ENCODE measurements at regions not wholly inside any gene's neighbourhood (a gene's known extent, or its start where the extent isn't known, plus 50 kb on each side); places are given as distances from the start of the nearest gene placed in this dataset.
"Not testable (repeated sequence)": the region's sequence is repeated elsewhere in the genome, so short reads cannot be mapped to it uniquely, and the experiment has no call there.

GRCh38 chr4:117157360-117157759 is 72.0 kb upstream of the TRAM1L1 start:
- DNase-seq (ENCODE audit: low spot score) (no peak), ATAC-seq (ENCODE audit: low read depth) (no peak)
- no peaks in the 10 kb centered on the region for H3K4me1 ChIP-seq (ENCODE audit: insufficient read depth, poor library complexity, severe bottlenecking)
- H3K4me3 ChIP-seq (ENCODE audit: severe bottlenecking), result no peak overlapping the region
- TF ChIP-seq, protein P1, sequence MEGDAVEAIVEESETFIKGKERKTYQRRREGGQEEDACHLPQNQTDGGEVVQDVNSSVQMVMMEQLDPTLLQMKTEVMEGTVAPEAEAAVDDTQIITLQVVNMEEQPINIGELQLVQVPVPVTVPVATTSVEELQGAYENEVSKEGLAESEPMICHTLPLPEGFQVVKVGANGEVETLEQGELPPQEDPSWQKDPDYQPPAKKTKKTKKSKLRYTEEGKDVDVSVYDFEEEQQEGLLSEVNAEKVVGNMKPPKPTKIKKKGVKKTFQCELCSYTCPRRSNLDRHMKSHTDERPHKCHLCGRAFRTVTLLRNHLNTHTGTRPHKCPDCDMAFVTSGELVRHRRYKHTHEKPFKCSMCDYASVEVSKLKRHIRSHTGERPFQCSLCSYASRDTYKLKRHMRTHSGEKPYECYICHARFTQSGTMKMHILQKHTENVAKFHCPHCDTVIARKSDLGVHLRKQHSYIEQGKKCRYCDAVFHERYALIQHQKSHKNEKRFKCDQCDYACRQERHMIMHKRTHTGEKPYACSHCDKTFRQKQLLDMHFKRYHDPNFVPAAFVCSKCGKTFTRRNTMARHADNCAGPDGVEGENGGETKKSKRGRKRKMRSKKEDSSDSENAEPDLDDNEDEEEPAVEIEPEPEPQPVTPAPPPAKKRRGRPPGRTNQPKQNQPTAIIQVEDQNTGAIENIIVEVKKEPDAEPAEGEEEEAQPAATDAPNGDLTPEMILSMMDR (IDR thresholded peaks at IDR 0.05; ENCODE audit: poor library complexity, severe bottlenecking), result no peak
- H3K27ac ChIP-seq (ENCODE audit: poor library complexity, severe bottlenecking), result no peak overlapping the region
- no peaks in the 10 kb centered on the region for H3K27me3 ChIP-seq (ENCODE audit: insufficient read depth, poor library complexity, severe bottlenecking)
- H3K36me3 ChIP-seq (ENCODE audit: low read depth), result no peaks in the 10 kb centered on the region
- H3K9me3 ChIP-seq (ENCODE audit: severe bottlenecking), result no peaks in the 10 kb centered on the region

GRCh38 chr4:117162976-117163375 is 77.6 kb upstream of the TRAM1L1 start:
- H3K27me3 ChIP-seq (ENCODE audit: insufficient read depth, poor library complexity, severe bottlenecking), result no peaks in the 10 kb centered on the region
- no peak overlapping the region for H3K4me3 ChIP-seq (ENCODE audit: severe bottlenecking)
- no peak for DNase-seq (ENCODE audit: low spot score)
- H3K9me3 ChIP-seq (ENCODE audit: severe bottlenecking), result no peaks in the 10 kb centered on the region
- H3K27ac ChIP-seq (ENCODE audit: poor library complexity, severe bottlenecking), result no peak overlapping the region
- no peak for ATAC-seq (ENCODE audit: low read depth)
- H3K36me3 ChIP-seq (ENCODE audit: low read depth), result no peaks in the 10 kb centered on the region
- TF ChIP-seq, protein P1 (IDR thresholded peaks at IDR 0.05; ENCODE audit: poor library complexity, severe bottlenecking), result no peak
- no peaks in the 10 kb centered on the region for H3K4me1 ChIP-seq (ENCODE audit: insufficient read depth, poor library complexity, severe bottlenecking)

- H3K4me1 ChIP-seq (ENCODE audit: insufficient read depth, poor library complexity, severe bottlenecking), result no peaks in the 10 kb centered on the region
- no peak overlapping the region for H3K4me3 ChIP-seq (ENCODE audit: severe bottlenecking)
- no peak overlapping the region for H3K27ac ChIP-seq (ENCODE audit: poor library complexity, severe bottlenecking)
- no peak for DNase-seq (ENCODE audit: low spot score)
- H3K36me3 ChIP-seq (ENCODE audit: low read depth), result no peaks in the 10 kb centered on the region
- H3K27me3 ChIP-seq (ENCODE audit: insufficient read depth, poor library complexity, severe bottlenecking), result no peaks in the 10 kb centered on the region
- H3K9me3 ChIP-seq (ENCODE audit: severe bottlenecking), result no peaks in the 10 kb centered on the region
- ATAC-seq (ENCODE audit: low read depth), result no peak
- TF ChIP-seq, protein P1 (IDR thresholded peaks at IDR 0.05; ENCODE audit: poor library complexity, severe bottlenecking), result no peak
Observed at GRCh38 chr4:117164338-117164737, 79.0 kb upstream of the TRAM1L1 start.

- ATAC-seq (ENCODE audit: low read depth); H3K9me3 ChIP-seq (ENCODE audit: severe bottlenecking); DNase-seq (ENCODE audit: low spot score); H3K4me3 ChIP-seq (ENCODE audit: severe bottlenecking); H3K27me3 ChIP-seq (ENCODE audit: insufficient read depth, poor library complexity, severe bottlenecking); H3K27ac ChIP-seq (ENCODE audit: poor library complexity, severe bottlenecking); H3K36me3 ChIP-seq (ENCODE audit: low read depth); H3K4me1 ChIP-seq (ENCODE audit: insufficient read depth, poor library complexity, severe bottlenecking): not testable (repeated sequence)
Observed at GRCh38 chr4:117175369-117175768, 90.0 kb upstream of the TRAM1L1 start.

DNA sequence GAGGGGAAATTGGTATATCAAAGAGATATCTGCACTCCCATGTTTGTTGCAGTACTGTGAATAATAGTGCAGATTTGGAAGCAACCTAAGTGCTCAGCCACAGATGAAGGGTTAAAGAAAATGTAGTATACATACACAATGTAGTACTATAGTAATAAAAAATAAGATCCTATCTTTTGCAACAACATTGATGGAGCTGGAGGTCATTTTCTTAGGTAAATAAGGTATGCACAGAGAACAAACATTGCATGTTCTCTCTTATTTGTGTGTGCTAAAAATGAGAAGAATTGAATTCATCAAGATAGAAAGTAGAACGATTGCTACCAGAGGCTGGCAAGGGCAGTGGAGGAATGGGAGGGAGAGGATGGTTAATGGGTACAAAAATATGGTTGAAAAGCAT is 117.9 kb upstream of the TRAM1L1 start:
- TF ChIP-seq, protein P1 (IDR thresholded peaks at IDR 0.05; ENCODE audit: poor library complexity, severe bottlenecking), result no peak
- no peaks in the 10 kb centered on the region for H3K4me1 ChIP-seq (ENCODE audit: insufficient read depth, poor library complexity, severe bottlenecking)
- no peak for ATAC-seq (ENCODE audit: low read depth)
- no peaks in the 10 kb centered on the region for H3K36me3 ChIP-seq (ENCODE audit: low read depth)
- H3K27me3 ChIP-seq (ENCODE audit: insufficient read depth, poor library complexity, severe bottlenecking), result no peaks in the 10 kb centered on the region
- no peak for DNase-seq (ENCODE audit: low spot score)
- no peak overlapping the region for H3K27ac ChIP-seq (ENCODE audit: poor library complexity, severe bottlenecking)
- no peaks in the 10 kb centered on the region for H3K9me3 ChIP-seq (ENCODE audit: severe bottlenecking)
- no peak overlapping the region for H3K4me3 ChIP-seq (ENCODE audit: severe bottlenecking)
